Stomach (tissue), 8 donors: ENCODE measurements at regions not wholly inside any gene's neighbourhood (a gene's known extent, or its start where the extent isn't known, plus 50 kb on each side); places are given as distances from the start of the nearest gene placed in this dataset.

Source experiments
- DNase-seq, 2 donors: peaks; one replicate each; pipeline versions ENCODE4 v3.0.0 to v3.0.0-alpha.2; 2013 to 2019
- H3K27ac ChIP-seq, 5 donors: fragments of 200-600 bp in 4 of 5; sonication (generic) in 4 of 5; one replicate each; pipeline ENCODE4 v1.5.1; 2013 to 2019; ENCODE audit warnings: mild to moderate bottlenecking in 1 of 5, moderate library complexity in 1 of 5
- H3K27me3 ChIP-seq, 3 donors: fragments of 200-600 bp; sonication (generic); one replicate each; pipeline ENCODE4 v1.5.1; 2017 to 2019; ENCODE audit warnings: mixed run types in 1 of 3
- H3K36me3 ChIP-seq, 4 donors: fragments of 200-600 bp; sonication (generic); 1 replicate in 3 of 4; 2 replicates in 1 of 4; pipeline ENCODE4 v1.5.1; 2016 to 2019
- H3K4me1 ChIP-seq, 4 donors: fragments of 200-600 bp; sonication (generic); one replicate each; pipeline ENCODE4 v1.5.1; 2016 to 2019
- H3K4me3 ChIP-seq, 4 donors: fragments of 200-600 bp; sonication (generic) in 3 of 4; one replicate each; pipeline ENCODE4 v1.5.1; 2016 to 2019; ENCODE audit warnings: mild to moderate bottlenecking in 1 of 4
- H3K9me3 ChIP-seq, 4 donors: fragments of 200-600 bp; sonication (generic); one replicate each; pipeline ENCODE4 v1.5.1; 2016 to 2019
- EP300 ChIP-seq: sonication (generic); formaldehyde crosslinking; IDR thresholded peaks from one replicate; pipeline ENCODE4 v1.6.1; 2017; ENCODE audit warnings: antibody characterized with exemption
- POLR2A ChIP-seq, 4 donors: fragments of 450-650 bp; IDR thresholded peaks; one replicate each; pipeline ENCODE4 v1.6.1; 2016; ENCODE audit warnings: antibody characterized with exemption in 4 of 4, control low read depth in 2 of 4, mild to moderate bottlenecking in 1 of 4, moderate library complexity in 1 of 4
- POLR2AphosphoS5 ChIP-seq, 3 donors: sonication (generic); formaldehyde crosslinking; IDR thresholded peaks; one replicate each; pipeline ENCODE4 v1.6.1; 2016; ENCODE audit warnings: antibody characterized with exemption in 3 of 3
- WGBS, 5 donors: extraction: QIAGEN DNeasy Blood & Tissue Kit in 3 of 5; methylation state at CpG; one replicate each; pipeline versions ENCODE4 v1.1.5 to v1.1.7; 2013 to 2018; 5-methylcytosine and 5-hydroxymethylcytosine counted together
- intact Hi-C: fragments of 100-400 bp; cut with DNase I; formaldehyde crosslinking; loops from one replicate; pipeline ENCODE4 v1.15.1; 2023; ENCODE audit warnings: low total_unique reads
- TF ChIP-seq, protein P1 (sequence below), 7 experiments: fragments of 450-650 bp in 4 of 7; fragments of 200-600 bp in 3 of 7; sonication (generic) in 3 of 7; IDR thresholded peaks; one replicate each; pipeline ENCODE4 v1.5.1; 2016 to 2019; ENCODE audit warnings: antibody characterized with exemption in 7 of 7, control low read depth in 2 of 7, mild to moderate bottlenecking in 1 of 7
- donor health status: healthy with polysubstance abuse.
- donor health status: Bipolar disorder and iron deficiency.
- donor health status: healthy.

DNA sequence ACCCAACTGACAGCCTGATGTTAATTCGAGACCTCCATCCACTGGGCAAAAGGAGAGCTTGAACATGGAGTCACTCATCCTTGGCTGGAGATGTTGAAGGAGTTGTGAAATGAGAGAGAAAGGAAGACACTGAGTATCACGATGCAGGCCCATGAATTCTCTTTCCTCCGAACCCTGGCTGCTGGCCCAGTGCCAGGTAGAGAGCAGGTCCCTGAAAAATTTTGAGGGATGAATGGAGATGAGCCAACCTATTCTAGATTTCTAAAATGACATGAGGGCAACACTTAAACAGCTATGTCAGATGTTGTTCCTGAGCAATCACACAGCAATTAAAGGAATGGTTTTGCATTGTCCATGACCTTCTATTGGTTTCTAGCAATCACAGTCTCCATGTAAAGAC is 355.1 kb upstream of the ZMIZ1 start:
- Histone ChIP-seq H3K27ac (no peak overlapping the region), H3K4me1 (peaks cover 0 to 4% (median 0%) of the 10 kb centered on the region in 4 donors), H3K9me3 (no peaks in the 10 kb centered on the region), H3K27me3 (no peaks in the 10 kb centered on the region), H3K36me3 (no peaks in the 10 kb centered on the region), H3K4me3 (no peak overlapping the region)
- intact Hi-C loops: no loop called here
- WGBS, 5 donors: 73 to 86% (median 80%) methylated on average over 3 of the region's 3 CpGs
- TF ChIP-seq POLR2A (IDR thresholded peaks at IDR 0.05) (no peak), EP300 (no peak), POLR2AphosphoS5 (IDR thresholded peaks at IDR 0.05) (no peak)
- TF ChIP-seq, protein P1, sequence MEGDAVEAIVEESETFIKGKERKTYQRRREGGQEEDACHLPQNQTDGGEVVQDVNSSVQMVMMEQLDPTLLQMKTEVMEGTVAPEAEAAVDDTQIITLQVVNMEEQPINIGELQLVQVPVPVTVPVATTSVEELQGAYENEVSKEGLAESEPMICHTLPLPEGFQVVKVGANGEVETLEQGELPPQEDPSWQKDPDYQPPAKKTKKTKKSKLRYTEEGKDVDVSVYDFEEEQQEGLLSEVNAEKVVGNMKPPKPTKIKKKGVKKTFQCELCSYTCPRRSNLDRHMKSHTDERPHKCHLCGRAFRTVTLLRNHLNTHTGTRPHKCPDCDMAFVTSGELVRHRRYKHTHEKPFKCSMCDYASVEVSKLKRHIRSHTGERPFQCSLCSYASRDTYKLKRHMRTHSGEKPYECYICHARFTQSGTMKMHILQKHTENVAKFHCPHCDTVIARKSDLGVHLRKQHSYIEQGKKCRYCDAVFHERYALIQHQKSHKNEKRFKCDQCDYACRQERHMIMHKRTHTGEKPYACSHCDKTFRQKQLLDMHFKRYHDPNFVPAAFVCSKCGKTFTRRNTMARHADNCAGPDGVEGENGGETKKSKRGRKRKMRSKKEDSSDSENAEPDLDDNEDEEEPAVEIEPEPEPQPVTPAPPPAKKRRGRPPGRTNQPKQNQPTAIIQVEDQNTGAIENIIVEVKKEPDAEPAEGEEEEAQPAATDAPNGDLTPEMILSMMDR (IDR thresholded peaks at IDR 0.05): no peak
- no peak for DNase-seq

DNA sequence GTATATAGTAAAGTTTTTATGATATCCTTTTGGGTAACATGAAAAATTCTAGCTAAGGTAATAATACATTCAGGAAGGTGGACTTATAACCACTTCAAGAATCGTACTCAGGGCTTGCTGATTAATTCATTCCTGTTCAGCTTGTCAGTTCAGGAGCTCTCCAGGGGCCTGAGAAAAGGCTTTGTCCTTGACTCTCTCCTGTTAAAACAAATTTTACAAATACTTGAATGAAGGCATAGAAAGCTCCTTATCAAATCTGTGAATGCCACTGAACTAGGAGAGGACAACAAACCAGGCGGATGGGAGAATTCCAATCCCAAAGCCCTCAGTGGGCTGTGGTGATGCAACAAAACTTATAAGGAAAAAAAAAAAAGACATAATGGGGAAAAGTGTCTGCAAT is 354.5 kb upstream of the ZMIZ1 start:
- intact Hi-C loops: no loop called here
- Histone ChIP-seq H3K4me3 (no peak overlapping the region), H3K9me3 (no peaks in the 10 kb centered on the region), H3K27ac (no peak overlapping the region), H3K4me1 (peaks cover 0 to 4% (median 0%) of the 10 kb centered on the region in 4 donors), H3K27me3 (no peaks in the 10 kb centered on the region), H3K36me3 (no peaks in the 10 kb centered on the region)
- no peak for DNase-seq
- TF ChIP-seq POLR2A (IDR thresholded peaks at IDR 0.05) (no peak), EP300 (no peak), POLR2AphosphoS5 (IDR thresholded peaks at IDR 0.05) (no peak)
- TF ChIP-seq, protein P1 (IDR thresholded peaks at IDR 0.05): no peak
- WGBS, 5 donors: 59 to 75% (median 62%) methylated on average over 2 of the region's 2 CpGs

DNA sequence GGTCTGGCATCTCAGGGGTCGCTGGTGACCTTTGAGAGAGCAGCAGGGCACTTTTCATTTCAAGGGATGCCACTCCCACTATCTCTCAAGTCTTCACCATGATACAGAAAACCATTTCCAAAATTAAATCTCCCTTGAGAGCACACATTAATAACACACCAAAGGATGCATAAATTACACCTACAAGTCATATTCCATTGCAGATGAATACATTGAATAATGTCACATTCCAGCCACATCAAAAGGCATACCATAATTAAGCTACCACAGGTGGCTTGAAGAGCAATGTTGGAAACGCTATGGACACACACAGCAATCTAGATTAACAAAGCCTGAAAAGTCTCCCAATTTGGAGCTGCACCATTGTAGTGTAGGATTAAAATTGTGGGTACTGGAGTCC is 353.3 kb upstream of the ZMIZ1 start:
- TF ChIP-seq, protein P1 (IDR thresholded peaks at IDR 0.05): no peak
- TF ChIP-seq POLR2AphosphoS5 (IDR thresholded peaks at IDR 0.05): no peak
- no peak for TF ChIP-seq EP300
- no peak for TF ChIP-seq POLR2A (IDR thresholded peaks at IDR 0.05)
- no peak overlapping the region for H3K27ac ChIP-seq
- peaks cover 0 to 4% (median 0%) of the 10 kb centered on the region in 4 donors for H3K4me1 ChIP-seq
- 69 to 78% (median 75%) methylated on average over 2 of the region's 2 CpGs for WGBS, 5 donors
- no peak overlapping the region for H3K4me3 ChIP-seq
- H3K9me3 ChIP-seq: no peaks in the 10 kb centered on the region
- DNase-seq: no peak
- H3K36me3 ChIP-seq: no peaks in the 10 kb centered on the region
- H3K27me3 ChIP-seq: peaks cover 0 to 8% (median 0%) of the 10 kb centered on the region in 3 donors
- intact Hi-C loops: no loop called here

DNA sequence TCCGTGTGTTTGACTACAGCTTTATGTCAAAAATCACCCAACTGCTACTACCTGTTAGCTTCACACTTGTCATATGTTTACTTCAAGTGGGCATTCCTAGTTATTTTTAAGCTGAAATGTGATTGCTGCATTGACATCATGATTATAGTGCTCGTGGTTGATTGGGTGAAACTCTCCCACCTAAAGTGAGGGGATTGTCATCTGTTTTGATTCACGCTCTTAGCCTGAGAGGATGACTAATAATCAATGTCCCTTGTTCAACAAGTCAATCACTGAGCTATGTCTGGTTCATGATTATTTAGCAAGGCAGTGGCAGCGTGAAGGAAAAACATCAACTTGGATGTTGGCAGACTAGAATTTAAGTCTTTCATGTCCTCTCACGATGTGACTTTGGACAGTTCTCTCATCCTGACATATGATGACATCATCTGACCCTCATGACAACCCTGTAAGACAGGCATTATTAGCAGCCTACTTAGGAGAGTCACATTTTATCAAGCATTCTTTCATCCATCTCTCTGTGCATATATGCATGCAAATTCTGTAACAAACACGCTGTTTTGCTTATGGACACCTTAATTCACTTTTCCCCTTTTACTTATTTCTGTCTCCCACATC is 352.6 kb upstream of the ZMIZ1 start:
- no peak for DNase-seq
- Histone ChIP-seq H3K4me1 (peaks cover 0 to 4% (median 0%) of the 10 kb centered on the region in 4 donors), H3K27me3 (peaks cover 0 to 8% (median 0%) of the 10 kb centered on the region in 3 donors), H3K4me3 (no peak overlapping the region), H3K27ac (no peak overlapping the region), H3K9me3 (no peaks in the 10 kb centered on the region), H3K36me3 (no peaks in the 10 kb centered on the region)
- no peak for TF ChIP-seq EP300
- TF ChIP-seq POLR2AphosphoS5 (IDR thresholded peaks at IDR 0.05): no peak
- TF ChIP-seq, protein P1 (IDR thresholded peaks at IDR 0.05): no peak
- no peak for TF ChIP-seq POLR2A (IDR thresholded peaks at IDR 0.05)
- WGBS, 5 donors: 81 to 91% (median 87%) methylated on average over 6 of the region's 6 CpGs
- intact Hi-C loops: no loop called here
